GM19372 (cell line): ENCODE measurements at regions not wholly inside any gene's neighbourhood (a gene's known extent, or its start where the extent isn't known, plus 50 kb on each side); places are given as distances from the start of the nearest gene placed in this dataset.

Experiments used
- ATAC-seq: cut with Tn5 transposase; IDR thresholded peaks from one replicate; pipeline ENCODE4 v1.9.1; 2021; ENCODE audit warnings: mild to moderate bottlenecking, low read depth, moderate library complexity; ENCODE audit not compliant: unreplicated experiment

- ATAC-seq, result no peak
Observed at GRCh38 chr5:159385536-159385935, 55.2 kb upstream of the IL12B start.

- ATAC-seq, result no peak
Observed at GRCh38 chr5:159386028-159386711, 55.9 kb upstream of the IL12B start.

DNA sequence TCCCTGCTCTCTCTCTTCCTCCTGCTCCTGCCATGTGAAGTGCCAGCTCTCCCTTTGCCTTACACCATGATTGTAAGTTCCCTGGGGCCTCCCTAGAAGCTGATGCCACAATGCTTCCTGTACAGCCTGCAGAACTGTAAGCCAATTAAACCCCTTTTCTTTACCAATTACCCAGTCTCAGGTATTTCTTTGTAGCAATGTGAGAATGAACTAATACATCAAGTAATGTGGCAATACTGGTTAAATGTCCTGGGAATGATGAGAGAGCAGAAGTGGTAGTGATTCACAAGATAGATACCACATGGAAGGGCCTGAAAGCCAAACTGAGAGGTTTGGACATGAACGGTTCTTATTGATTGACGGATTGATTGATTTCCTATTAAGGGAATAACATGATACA is 62.6 kb upstream of the IL12B start:
- no peak for ATAC-seq

DNA sequence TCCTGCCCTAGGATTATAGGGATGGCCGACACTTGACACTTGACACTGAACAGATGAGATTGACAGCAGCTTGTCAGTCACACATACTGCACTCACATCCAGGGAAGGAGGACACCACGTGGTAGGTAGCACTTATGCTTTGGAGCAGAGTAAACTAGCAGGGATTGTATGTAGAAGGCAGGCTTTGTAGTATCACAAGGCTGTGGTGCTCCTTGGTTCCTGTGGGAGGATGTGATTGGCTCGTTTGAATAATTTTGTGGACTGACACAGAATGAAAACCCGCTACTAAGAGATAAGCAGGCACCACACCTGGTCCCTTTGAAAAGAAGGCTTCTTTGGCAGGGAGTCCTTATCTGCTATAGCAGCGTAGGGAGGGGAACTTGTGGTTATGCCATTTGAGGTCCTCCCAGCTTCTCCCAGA is 63.6 kb upstream of the IL12B start:
- ATAC-seq, result no peak

GRCh38 chr5:159395202-159395601 is 64.9 kb upstream of the IL12B start:
- ATAC-seq, result no peak

GRCh38 chr5:159398936-159399335 is 68.6 kb upstream of the IL12B start:
- no peak for ATAC-seq

DNA sequence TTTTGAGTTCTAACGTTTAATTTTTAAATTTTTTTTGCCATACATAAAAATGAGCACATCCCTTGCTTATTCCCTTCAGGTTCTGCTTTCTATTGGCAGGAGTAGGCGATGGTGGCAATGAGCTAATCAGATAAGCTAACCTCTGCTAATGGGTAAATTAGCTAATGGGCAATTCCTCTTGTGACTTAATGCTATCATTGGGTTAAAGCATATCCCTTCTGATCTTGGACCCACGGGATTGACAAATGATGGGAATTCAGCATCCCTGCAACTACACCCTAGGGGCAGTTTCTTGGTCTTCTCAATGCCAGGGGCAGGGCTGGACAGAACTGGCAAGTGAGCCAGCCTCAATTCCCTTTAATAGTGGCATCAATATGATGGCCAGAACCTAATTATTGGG is 70.2 kb upstream of the IL12B start:
- no peak for ATAC-seq

DNA sequence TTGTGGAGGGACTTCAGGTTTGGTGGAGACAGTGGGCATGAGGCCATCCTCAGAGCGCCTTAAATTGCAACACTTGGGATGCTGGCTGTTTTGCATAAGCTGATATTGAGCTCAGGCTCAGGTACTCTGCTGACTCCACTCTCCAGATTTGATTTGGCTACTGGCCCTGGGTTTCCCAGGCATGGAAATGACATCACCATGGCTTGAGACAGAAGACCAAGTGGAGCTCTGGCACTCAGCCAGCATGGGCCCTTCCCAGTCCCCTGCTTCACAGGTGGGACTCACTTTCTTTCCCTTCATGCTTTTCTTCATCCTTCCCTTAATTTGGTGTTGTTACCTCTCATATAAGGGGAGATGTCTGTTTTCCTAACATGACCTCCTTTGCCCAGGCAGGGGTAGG is 72.0 kb upstream of the IL12B start:
- no peak for ATAC-seq

DNA sequence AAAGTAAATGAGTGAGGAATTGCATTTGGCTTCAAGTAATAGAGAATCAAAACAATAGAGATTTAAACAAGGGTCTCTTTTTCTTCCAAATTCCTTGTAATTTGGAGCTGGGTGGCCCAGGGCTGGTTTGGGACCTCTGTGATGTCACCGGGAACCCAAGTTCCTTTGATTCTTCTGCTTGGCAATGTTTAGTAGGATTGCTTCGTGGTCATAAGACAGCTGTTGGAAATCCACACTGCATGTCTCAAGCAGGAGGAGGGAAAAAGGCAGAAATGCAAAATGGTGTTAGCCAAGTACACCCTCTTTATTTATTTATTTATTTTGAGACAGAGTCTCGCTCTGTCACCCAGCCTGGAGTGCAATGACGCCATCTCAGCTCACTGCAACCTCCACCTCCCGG is 72.6 kb upstream of the IL12B start:
- ATAC-seq, result no peak

GRCh38 chr5:159403906-159404681 is 73.8 kb upstream of the IL12B start:
- no peak for ATAC-seq

DNA sequence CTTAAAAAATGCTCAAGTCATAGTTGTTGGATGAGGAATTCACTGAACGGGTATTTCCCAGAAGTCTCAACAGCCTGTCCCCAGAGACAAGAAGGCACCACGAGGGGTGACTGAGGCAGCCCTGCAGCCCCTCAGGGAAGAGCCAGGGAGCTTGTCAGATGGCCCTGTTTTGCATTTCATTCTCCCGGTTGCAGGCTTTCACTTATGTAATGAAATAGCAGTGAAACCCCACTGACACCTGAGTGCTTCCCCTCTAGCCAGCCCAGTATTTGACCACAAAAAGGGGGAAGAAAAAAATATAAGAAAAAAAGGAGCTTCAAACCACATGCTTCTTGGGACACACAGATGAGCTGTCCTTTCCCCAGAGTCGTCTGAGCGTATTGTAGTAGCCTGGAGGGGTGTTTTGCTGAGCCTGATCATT is 75.3 kb upstream of the IL12B start:
- peak; percentile 45 for ATAC-seq

GRCh38 chr5:159406571-159406970 is 76.3 kb upstream of the IL12B start:
- no peak for ATAC-seq

- peak; percentile 43 for ATAC-seq
Observed at GRCh38 chr5:159409801-159410200, 79.5 kb upstream of the IL12B start.

DNA sequence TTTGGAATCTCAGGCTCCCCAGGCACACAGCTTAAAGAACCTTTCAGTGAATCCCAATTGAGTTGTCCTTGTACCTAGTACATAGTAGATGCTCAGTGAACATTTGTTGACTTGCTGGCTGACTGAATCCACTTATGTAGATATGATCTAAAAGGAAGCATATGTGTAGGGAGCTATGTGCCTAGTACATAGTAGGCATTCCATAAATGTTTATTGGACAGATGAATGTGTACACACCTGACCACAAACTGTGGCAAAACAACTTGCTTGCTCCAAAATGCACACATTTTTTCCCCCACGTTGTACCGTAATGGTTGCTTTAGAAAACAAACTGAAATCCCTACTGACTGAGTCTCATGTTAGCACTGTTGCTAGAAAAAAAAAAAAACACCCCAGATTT is 80.2 kb upstream of the IL12B start:
- no peak for ATAC-seq

- no peak for ATAC-seq
Observed at GRCh38 chr5:159411115-159411514, 80.8 kb upstream of the IL12B start.

GRCh38 chr5:159412284-159413046 is 82.2 kb upstream of the IL12B start:
- peak; percentile 54 for ATAC-seq

DNA sequence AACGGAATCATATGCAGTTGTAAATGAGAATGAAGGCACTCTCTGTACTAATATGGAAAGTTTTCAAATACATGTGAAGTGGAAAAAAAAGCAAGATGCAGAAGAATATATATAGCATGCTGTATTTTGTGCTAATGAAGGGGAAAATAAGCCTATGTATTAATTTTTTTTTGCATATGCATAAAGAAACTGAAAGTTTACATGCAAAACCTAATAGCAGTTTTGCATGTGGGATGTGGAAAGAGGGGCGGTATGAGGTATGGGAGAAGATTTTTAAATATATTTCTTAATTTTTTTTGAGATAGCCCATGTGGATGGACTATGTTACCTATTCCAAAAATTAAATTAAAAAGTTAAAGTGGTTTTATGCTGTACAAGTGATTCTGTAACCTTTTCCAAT is 83.7 kb upstream of the IL12B start:
- peak; percentile 36 for ATAC-seq

- ATAC-seq, result no peak
Observed at GRCh38 chr5:159415301-159415937, 85.1 kb upstream of the IL12B start.

DNA sequence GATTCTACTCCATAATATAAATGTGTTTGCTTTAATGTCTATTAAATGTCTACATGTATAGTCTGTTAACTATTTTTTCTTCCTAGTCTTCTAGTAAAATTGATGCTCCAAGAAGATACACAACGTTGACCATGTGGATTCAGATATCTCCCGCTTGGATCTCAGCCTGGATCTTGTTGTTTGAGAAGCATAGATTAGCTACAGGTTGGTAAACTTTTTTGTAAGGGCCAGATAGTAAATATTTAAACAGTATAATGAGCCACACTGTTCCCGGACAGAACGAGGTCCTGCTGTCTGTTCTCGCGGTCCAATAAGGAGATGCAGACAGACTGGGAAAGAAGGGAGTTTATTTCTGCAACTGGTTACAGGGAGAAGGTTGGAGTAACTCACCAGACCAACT is 86.2 kb upstream of the IL12B start:
- ATAC-seq, result no peak

- ATAC-seq, result no peak
Observed at GRCh38 chr5:159417170-159417569, 86.9 kb upstream of the IL12B start.

DNA sequence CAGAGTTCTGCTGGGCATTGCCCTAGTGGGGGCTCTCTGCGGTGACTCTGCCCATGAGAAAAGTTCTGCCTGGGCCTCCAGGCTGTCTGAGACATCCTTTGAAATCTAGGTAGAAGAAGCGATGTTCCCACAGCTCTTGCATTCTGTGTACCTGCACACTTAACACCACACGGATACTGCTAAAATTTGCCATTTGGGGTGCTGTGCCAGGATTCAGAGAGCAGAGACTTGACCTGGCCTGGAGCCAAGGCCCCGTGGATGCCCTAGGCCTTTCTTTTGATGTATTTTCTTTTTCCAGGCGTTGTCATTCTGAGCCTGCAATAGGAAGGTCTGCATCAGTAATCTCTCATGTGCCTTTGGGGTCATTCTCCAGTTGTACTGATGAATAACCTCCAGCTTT is 89.3 kb upstream of the IL12B start:
- no peak for ATAC-seq
